H9 (cell line): ENCODE measurements at regions not wholly inside any gene's neighbourhood (a gene's known extent, or its start where the extent isn't known, plus 50 kb on each side); places are given as distances from the start of the nearest gene placed in this dataset.

Source experiments
- DNase-seq: peaks from one replicate; pipeline ENCODE4 v3.0.0-alpha.2; 2017
- H2AFZ ChIP-seq: one replicate; pipeline ENCODE4 v1.6.1; 2013; ENCODE audit warnings: mild to moderate bottlenecking, low read length, control low read depth, moderate library complexity
- H2AK5ac ChIP-seq: 2 replicates; pipeline ENCODE4 v1.6.1; 2013; ENCODE audit warnings: low read length, control low read depth, mixed read lengths; ENCODE audit not compliant: insufficient read length
- H2BK120ac ChIP-seq: one replicate; pipeline ENCODE4 v1.6.1; 2013; ENCODE audit warnings: low read depth, mild to moderate bottlenecking, low read length, control low read depth, inconsistent platforms; ENCODE audit not compliant: poor library complexity, severe bottlenecking
- H2BK12ac ChIP-seq: 2 replicates; pipeline ENCODE4 v1.6.1; 2013; ENCODE audit warnings: low read length, control low read depth, mixed read lengths, low read depth; ENCODE audit not compliant: insufficient read length
- H2BK15ac ChIP-seq: 2 replicates; pipeline ENCODE4 v1.6.1; 2013; ENCODE audit warnings: low read depth, low read length, control low read depth
- H2BK20ac ChIP-seq: one replicate; pipeline ENCODE4 v1.6.1; 2013; ENCODE audit warnings: low read depth, mild to moderate bottlenecking, low read length, control low read depth, inconsistent platforms; ENCODE audit not compliant: poor library complexity, severe bottlenecking
- H2BK5ac ChIP-seq: 2 replicates; pipeline ENCODE4 v1.6.1; 2013; ENCODE audit warnings: low read length, control low read depth, mixed read lengths; ENCODE audit not compliant: insufficient read length
- H3K14ac ChIP-seq: 2 replicates; pipeline ENCODE4 v1.6.1; 2013; ENCODE audit warnings: low read length, control low read depth; ENCODE audit not compliant: insufficient read depth
- H3K18ac ChIP-seq: 2 replicates; pipeline ENCODE4 v1.6.1; 2013; ENCODE audit warnings: low read depth, mild to moderate bottlenecking, mixed read lengths, low read length, control low read depth; ENCODE audit not compliant: insufficient read length
- H3K23ac ChIP-seq: 2 replicates; pipeline ENCODE4 v1.6.1; 2013; ENCODE audit warnings: low read length, control low read depth, mixed read lengths, low read depth; ENCODE audit not compliant: insufficient read length
- H3K23me2 ChIP-seq: 2 replicates; pipeline ENCODE4 v1.6.1; 2013; ENCODE audit warnings: low read depth, mild to moderate bottlenecking, mixed read lengths, low read length, control low read depth; ENCODE audit not compliant: insufficient read length, poor library complexity, severe bottlenecking
- H3K27ac ChIP-seq: 2 replicates; pipeline ENCODE4 v1.5.1; 2013; ENCODE audit warnings: low read length, control low read depth, mixed read lengths, low read depth; ENCODE audit not compliant: insufficient read length
- H3K27me3 ChIP-seq: 2 replicates; pipeline ENCODE4 v1.6.1; 2013; ENCODE audit warnings: low read length, control low read depth, inconsistent platforms; ENCODE audit not compliant: insufficient read depth
- H3K4ac ChIP-seq: 2 replicates; pipeline ENCODE4 v1.6.1; 2013; ENCODE audit warnings: low read depth, mild to moderate bottlenecking, control low read depth, inconsistent platforms, low read length, moderate library complexity
- H3K4me1 ChIP-seq: 2 replicates; pipeline ENCODE4 v1.6.1; 2013; ENCODE audit warnings: low read length, control low read depth, inconsistent platforms; ENCODE audit not compliant: insufficient read depth
- H3K4me2 ChIP-seq: 2 replicates; pipeline ENCODE4 v1.6.1; 2013; ENCODE audit warnings: low read length, control low read depth, mixed read lengths; ENCODE audit not compliant: insufficient read length, insufficient read depth
- H3K56ac ChIP-seq: 2 replicates; pipeline ENCODE4 v1.6.1; 2013; ENCODE audit warnings: low read depth, mild to moderate bottlenecking, mixed read lengths, low read length, control low read depth; ENCODE audit not compliant: insufficient read length
- H3K79me1 ChIP-seq: 2 replicates; pipeline ENCODE4 v1.6.1; 2013; ENCODE audit warnings: low read depth, mild to moderate bottlenecking, moderate library complexity, low read length, control low read depth, inconsistent platforms; ENCODE audit not compliant: insufficient read depth, poor library complexity, severe bottlenecking
- H3K79me2 ChIP-seq: 2 replicates; pipeline ENCODE4 v1.6.1; 2013; ENCODE audit warnings: low read length, control low read depth, inconsistent platforms; ENCODE audit not compliant: insufficient read depth
- H3K9ac ChIP-seq: 2 replicates; pipeline ENCODE4 v1.6.1; 2013; ENCODE audit warnings: low read length, control low read depth, mixed read lengths; ENCODE audit not compliant: insufficient read length; ENCODE audit errors: extremely low read depth
- H3K9me3 ChIP-seq: one replicate; pipeline ENCODE4 v1.6.1; 2013; ENCODE audit warnings: low read depth, low read length, inconsistent platforms; ENCODE audit not compliant: control insufficient read depth
- H3T11ph ChIP-seq: one replicate; pipeline ENCODE4 v1.6.1; 2013; ENCODE audit warnings: mild to moderate bottlenecking, low read length, control low read depth, inconsistent platforms
- H4K20me1 ChIP-seq: one replicate; pipeline ENCODE4 v1.6.1; 2013; ENCODE audit not compliant: control insufficient read depth, insufficient read length, insufficient read depth
- H4K5ac ChIP-seq: 2 replicates; pipeline ENCODE4 v1.6.1; 2013; ENCODE audit warnings: low read depth, mild to moderate bottlenecking, mixed read lengths, low read length, control low read depth; ENCODE audit not compliant: insufficient read length
- H4K8ac ChIP-seq: replicated peaks from 2 replicates; pipeline ENCODE4 v1.6.1; 2013; ENCODE audit warnings: low read length, control low read depth, mixed read lengths, low read depth; ENCODE audit not compliant: insufficient read length
- H4K91ac ChIP-seq: 2 replicates; pipeline ENCODE4 v1.6.1; 2013; ENCODE audit warnings: low read depth, mild to moderate bottlenecking, moderate library complexity, mixed read lengths, low read length, control low read depth; ENCODE audit not compliant: insufficient read length
- H3K27ac Mint-ChIP-seq, 3 experiments: 2 replicates in 2 of 3; 3 replicates in 1 of 3; pipeline ENCODE4 v1.8.0; 2020 to 2021; ENCODE audit warnings: mixed read lengths in 3 of 3, mild to moderate bottlenecking in 1 of 3, moderate library complexity in 1 of 3
- H3K27me3 Mint-ChIP-seq: 2 replicates; pipeline ENCODE4 v1.8.0; 2021; ENCODE audit warnings: low read depth, mild to moderate bottlenecking, moderate library complexity, mixed read lengths
- H3K36me3 Mint-ChIP-seq, 3 experiments: 2 replicates in 2 of 3; 3 replicates in 1 of 3; pipeline ENCODE4 v1.8.0; 2020 to 2021; ENCODE audit warnings: low read depth in 3 of 3, mixed read lengths in 3 of 3; ENCODE audit not compliant: insufficient read depth in 1 of 3
- H3K4me1 Mint-ChIP-seq, 2 experiments: 2 replicates each; pipeline ENCODE4 v1.8.0; 2020; ENCODE audit warnings: mixed read lengths in 2 of 2
- H3K4me3 Mint-ChIP-seq, 2 experiments: 2 replicates in 1 of 2; 3 replicates in 1 of 2; pipeline ENCODE4 v1.8.0; 2020 to 2021; ENCODE audit warnings: mild to moderate bottlenecking in 2 of 2, mixed read lengths in 2 of 2, moderate library complexity in 1 of 2
- H3K9me3 Mint-ChIP-seq, 2 experiments: 2 replicates in 1 of 2; 3 replicates in 1 of 2; pipeline ENCODE4 v1.8.0; 2020; ENCODE audit warnings: mild to moderate bottlenecking in 2 of 2, mixed read lengths in 2 of 2, moderate library complexity in 1 of 2
- CTCF ChIP-seq: fragments of 200-600 bp; sonication (generic); conservative IDR thresholded peaks from 3 replicates; pipeline ENCODE4 v1.8.0; 2021; ENCODE audit warnings: antibody characterized with exemption, mild to moderate bottlenecking
- WGBS: extraction: QIAGEN DNeasy Blood & Tissue Kit; methylation state at CpG from one replicate; pipeline ENCODE4 v1.1.7; 2013; ENCODE audit warnings: missing lambda C conversion rate, low lambda C conversion rate, mixed read lengths; ENCODE audit not compliant: insufficient read length; ENCODE audit errors: extremely low coverage; 5-methylcytosine and 5-hydroxymethylcytosine counted together

GRCh38 chr19:31969016-31969415, 376.4 kb upstream of the ZNF507 start:
- no peak overlapping the region for H2BK15ac ChIP-seq
- DNase-seq, result no peak
- H2BK12ac ChIP-seq, result no peak overlapping the region
- H3K27me3 ChIP-seq, result no peaks in the 10 kb centered on the region
- H2BK5ac ChIP-seq, result no peak overlapping the region
- H2BK120ac ChIP-seq, result no peak overlapping the region
- Mint-ChIP-seq H3K4me3 (no peak overlapping the region), H3K36me3 (no peaks in the 10 kb centered on the region; a peak in 2 of 7 replicates), H3K9me3 (no peaks in the 10 kb centered on the region; a peak in 2 of 5 replicates), H3K27ac (no peak overlapping the region), H3K27me3 (no peaks in the 10 kb centered on the region), H3K4me1 (no peaks in the 10 kb centered on the region)
- no peak overlapping the region for H4K8ac ChIP-seq
- H3K23ac ChIP-seq, result no peak overlapping the region
- TF ChIP-seq CTCF, result no peak
- H3K79me1 ChIP-seq, result no peaks in the 10 kb centered on the region
- no peak overlapping the region for H3K4ac ChIP-seq
- no peak overlapping the region for H3K9ac ChIP-seq
- no peak overlapping the region for H4K5ac ChIP-seq
- no CpG with 5 or more reads among the region's 5 CpGs for WGBS
- H2AK5ac ChIP-seq, result no peak overlapping the region
- H3K9me3 ChIP-seq, result no peaks in the 10 kb centered on the region
- H2BK20ac ChIP-seq, result no peak overlapping the region
- H3K4me2 ChIP-seq, result no peak overlapping the region
- no peak overlapping the region for H3K18ac ChIP-seq
- no peaks in the 10 kb centered on the region for H3K79me2 ChIP-seq
- no peaks in the 10 kb centered on the region for H3K23me2 ChIP-seq
- no peak overlapping the region for H3K14ac ChIP-seq
- no peak overlapping the region for H4K91ac ChIP-seq
- H3K4me1 ChIP-seq, result no peaks in the 10 kb centered on the region
- H2AFZ ChIP-seq, result no peak overlapping the region
- H3K56ac ChIP-seq, result no peak overlapping the region
- H3T11ph ChIP-seq, result no peak overlapping the region
- no peaks in the 10 kb centered on the region for H4K20me1 ChIP-seq
- H3K27ac ChIP-seq, result no peak overlapping the region
